ENCODE measurements at regions not wholly inside any gene's neighbourhood (a gene's known extent, or its start where the extent isn't known, plus 50 kb on each side); places are given as distances from the start of the nearest gene placed in this dataset.
"Not testable (repeated sequence)": the region's sequence is repeated elsewhere in the genome, so short reads cannot be mapped to it uniquely, and the experiment has no call there.

DNA sequence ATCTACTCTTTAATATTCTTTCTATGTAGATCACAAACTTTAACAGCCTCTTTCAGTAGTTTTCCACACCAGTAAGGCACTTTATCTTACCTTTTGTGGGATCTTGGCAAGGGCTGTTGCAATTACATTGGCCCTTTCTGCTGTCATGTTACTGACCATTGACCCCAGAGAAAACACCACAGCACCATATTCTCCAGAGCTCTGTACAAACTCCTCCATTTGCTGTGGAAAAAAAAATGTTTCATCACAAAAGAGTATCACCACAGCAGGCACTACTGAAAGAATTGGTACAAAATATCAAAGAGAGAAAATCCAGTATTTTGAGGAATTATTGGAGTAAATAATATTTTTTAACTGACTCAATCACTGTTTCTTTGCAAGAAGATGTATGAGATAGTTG, 62.3 kb upstream of the UGT2A3 start:
- peak; percentile 48 for FAIRE-seq
- not testable (repeated sequence) for DNase-seq (ENCODE audit: low spot score in 2 of 2)

DNA sequence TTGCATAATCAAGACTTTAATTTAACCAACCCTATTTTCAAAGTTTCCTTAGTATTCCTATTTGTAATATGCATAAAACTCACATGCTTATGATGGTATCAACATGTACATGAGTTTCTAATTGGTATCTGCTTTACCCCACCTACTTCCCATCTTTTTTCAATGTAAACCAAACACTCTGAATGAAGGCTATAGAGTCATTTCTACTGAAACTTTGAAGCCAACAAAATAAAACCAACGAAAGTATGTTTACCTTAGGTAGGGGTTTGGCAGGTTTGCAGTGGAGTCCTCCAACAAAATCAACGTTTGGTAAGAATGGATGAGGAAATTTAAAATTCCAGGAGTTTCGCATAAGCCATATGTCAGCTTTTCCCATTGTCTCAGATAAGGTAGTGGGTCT, 66.4 kb upstream of the UGT2A3 start:
- DNase-seq (ENCODE audit: low spot score in 2 of 2); FAIRE-seq: not testable (repeated sequence)

DNA sequence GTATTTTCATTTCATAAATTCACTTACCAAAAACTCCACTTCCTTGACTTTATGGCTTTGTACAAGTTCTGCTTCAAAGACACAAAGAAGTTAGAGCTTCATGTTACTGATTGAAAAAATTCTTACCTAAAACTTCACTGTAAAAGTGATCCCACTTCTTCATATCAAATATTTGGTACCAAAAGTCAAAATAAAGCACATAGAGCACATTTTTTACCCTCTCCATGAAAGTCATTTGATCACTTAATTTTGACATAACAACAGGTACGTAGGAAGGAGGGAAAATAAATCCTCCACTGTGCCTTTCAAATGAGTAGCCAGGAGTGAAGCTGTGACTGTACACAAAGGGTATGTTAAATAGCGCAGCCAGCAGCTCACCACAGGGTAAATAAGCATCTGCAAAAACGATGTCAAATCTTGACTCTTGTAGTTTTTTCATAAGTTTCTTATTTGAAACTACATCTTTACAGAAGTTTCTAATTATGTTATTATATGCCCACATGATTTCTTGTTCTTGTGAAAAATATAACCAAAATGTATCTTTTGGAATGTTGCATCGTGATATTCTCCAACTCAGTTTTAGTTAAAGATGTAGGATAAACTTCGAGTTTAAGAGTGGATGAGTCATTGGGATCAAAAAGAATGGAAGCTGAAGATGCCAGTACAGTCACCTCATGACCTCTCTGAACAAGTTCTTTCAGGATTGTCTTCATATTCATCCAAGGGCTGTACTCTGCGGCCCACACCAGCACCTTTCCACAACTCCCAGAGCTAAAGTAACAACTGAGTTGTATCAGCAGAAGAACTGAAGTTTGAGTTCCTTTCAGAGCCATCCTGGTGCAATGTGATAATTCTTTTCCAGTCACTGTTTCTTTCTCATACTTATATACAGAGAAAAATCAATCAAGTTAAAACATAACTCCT, 68.2 kb upstream of the UGT2A3 start:
- not testable (repeated sequence) for DNase-seq (ENCODE audit: low spot score in 2 of 2); FAIRE-seq

DNA sequence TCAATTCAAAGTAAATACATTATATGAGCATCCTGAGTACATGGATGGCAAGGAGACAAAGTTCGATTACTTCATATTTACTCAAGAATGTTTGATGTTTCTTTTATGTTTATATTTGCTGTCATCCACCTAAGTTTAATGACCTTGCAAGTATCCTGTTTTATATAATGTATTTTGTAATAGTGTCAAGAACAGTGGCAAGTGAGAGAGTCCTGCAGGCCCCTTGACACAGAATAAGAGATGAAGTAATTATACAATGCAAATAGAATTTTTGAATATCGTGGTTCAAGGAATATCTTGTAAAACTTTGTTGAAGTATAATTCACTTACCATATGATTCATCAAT, 68.8 kb upstream of the UGT2A3 start:
- not testable (repeated sequence) for FAIRE-seq; DNase-seq (ENCODE audit: low spot score in 2 of 2)

DNA sequence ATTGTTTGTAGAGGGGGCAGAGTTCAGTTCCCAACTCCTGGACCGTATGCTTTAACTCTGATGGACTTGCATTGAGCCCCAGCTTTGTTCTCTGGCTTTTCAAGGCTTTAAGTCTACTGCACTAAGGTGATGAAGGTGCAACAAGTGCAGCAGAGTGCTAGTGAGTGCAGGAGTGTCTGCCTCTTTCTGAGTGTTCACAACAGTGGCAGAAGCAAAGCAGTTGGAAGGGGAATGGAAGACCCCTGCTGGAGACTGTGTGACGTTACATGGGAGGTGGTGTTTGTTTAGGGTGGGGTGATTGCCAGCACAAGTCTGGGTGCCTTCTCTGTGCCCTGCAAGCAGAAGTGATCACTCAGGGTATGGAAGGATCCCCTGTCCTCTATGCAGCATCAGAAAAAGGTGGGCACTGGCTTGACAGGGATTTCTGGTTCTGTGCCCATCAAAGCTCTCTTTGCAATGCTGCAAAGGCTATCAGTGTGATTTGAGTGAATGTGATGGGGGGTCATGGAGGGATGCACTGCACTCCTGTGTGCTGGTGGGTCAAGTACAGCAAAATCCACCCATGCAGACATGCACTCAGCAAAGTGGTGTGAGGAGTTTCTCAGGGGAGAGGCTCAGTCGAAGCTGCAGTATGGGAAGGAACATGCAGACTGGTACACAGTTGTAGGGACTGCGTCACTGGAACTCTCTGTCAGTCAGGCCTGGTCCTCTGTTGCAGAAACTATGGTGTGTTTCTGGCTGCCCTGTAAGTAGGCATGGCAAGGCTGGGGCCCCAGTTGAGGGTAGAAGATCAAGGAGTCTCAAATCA, 70.9 kb upstream of the UGT2B7 start:
- FAIRE-seq (no peak), DNase-seq (ENCODE audit: low spot score in 2 of 2) (no peak)

DNA sequence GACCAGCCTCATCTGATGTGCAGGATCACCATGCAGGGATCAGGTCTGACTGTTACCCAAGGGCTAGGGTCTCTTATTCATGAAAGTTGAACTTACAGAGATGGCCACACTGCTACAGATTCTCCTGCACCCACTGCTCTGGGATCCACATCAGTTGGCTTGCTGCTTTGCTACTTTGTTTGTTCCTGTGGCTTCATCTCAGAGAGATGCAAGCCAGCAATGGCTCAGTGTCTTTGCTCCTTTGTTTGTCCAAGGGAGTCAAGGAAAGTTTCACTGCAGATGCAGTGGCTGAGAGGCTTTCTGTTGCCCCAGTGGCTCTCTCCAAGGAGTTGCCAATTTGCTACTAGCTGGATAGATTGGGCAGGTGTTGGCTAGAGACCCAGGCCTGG, 70.3 kb upstream of the UGT2B7 start:
- no peak for FAIRE-seq

DNA sequence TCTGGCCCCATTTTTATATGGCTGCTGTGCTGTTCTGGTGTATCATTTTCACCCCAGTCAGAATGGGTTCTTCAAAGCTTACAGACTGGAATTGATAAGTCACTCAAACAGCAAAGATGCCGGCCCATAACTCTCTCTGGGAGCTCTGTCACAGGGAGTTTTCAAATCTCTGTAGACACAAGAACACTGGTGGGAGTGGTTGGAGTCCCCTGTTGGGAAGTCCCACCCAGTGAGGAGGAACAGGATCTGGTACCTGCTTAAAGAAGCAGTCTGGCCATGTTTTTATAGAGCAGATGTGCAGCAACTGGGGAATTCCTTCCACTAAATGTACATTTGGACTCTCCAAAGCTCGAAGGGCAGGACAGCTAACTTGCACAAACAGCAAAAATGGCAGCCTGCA, 69.3 kb upstream of the UGT2B7 start:
- no peak for FAIRE-seq
- DNase-seq (ENCODE audit: low spot score in 2 of 2), result no peak

More for the DNA sequence above, 70.3 kb upstream of the UGT2B7 start:
- no peak for DNase-seq (ENCODE audit: low spot score in 2 of 2)

DNA sequence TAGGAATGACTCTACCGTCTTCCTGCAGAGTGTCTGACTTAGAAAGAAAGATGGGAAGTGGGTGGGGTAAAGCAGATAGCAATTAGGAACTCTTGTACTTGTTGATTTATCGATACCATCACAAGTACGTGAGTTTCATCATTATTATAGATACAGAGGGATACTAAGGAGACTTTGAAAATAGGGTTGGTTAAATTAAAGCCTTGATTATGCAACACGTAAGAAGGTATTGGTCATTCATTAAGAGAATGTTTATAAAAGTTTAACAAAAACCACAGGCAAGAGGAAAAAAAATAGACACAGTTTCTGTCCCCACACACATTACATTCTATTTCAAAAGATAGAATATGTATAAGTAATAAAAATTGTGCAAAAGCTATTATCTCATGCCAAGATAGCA, 65.9 kb upstream of the UGT2B7 start:
- FAIRE-seq (no peak), DNase-seq (ENCODE audit: low spot score in 2 of 2) (no peak)

DNA sequence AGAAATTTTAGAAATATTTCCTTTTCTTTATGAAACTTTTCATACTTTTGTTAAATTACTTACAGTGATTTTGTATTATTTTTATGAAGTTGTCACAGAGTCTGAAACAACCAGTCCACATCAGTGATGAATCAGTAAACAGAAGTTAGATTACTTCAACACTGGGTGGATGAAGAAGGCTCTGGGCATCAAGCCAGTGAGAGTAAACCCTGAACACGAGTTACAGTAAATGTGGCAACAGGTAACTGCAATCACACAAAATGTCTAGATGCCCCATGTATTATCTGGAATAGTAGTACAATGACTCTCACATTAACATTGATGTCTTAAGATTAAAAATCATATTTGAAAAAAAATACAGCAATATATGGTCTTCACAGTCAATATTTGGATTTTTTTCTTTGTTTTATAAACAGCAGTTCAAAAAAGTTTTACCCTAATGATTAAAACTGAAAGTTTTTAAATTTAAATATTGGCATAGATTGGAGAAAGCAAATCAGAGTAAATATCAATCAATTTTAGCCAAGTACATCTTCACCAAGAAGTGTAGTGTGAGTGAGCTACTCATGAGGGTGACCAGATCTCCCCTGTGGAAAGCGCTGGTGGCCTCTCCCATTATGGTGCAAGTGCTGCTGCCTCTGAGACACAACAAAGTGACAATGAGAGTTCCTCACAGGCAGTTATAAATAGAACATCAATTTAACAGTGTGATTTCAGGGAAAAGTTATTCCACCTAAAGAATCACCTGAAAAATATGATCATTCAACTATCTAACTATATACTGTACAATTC, 63.2 kb upstream of the UGT2B7 start:
- no peak for FAIRE-seq
- DNase-seq (ENCODE audit: low spot score in 2 of 2), result no peak

DNA sequence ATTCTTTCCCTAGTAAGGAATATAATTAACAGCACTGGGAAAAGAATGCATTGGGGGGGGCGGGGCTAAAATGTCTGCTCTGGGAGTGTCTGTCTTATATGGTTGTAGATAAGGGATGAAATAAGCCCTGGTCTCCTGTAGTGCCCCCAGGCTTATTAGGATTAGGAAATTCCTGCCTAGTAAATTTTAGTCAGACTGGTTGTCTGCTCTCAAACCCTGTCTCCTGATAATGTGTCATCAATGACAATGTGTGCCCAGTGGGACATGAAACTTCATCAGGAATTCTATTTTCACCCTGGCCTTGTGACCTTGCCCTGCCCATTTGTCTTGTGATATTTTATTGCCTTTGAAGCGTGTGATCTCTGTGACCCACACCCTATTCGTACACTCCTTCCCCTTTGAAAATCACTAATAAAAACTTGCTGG, 61.9 kb upstream of the UGT2B7 start:
- FAIRE-seq; DNase-seq (ENCODE audit: low spot score in 2 of 2): not testable (repeated sequence)

DNA sequence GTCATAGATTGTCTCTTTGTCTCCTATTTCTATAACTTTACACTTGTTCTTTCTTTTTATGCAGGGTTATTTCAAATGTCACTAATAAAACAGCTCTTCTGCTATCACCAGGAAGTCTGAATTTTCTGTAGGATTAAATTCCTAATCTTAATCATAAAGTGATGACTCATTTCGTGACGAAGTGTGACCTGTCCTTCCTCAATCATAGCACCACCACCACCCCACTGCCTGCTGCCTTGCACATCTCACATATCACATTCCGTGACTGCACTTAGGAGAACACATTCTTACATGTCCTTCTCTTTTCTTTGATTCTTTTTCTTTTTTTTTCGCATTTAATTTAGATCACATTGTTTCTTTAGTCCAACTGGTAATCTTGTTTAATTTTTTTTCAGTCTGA, 57.7 kb upstream of the UGT2B7 start:
- DNase-seq (ENCODE audit: low spot score in 2 of 2), result no peak
- FAIRE-seq, result no peak

DNA sequence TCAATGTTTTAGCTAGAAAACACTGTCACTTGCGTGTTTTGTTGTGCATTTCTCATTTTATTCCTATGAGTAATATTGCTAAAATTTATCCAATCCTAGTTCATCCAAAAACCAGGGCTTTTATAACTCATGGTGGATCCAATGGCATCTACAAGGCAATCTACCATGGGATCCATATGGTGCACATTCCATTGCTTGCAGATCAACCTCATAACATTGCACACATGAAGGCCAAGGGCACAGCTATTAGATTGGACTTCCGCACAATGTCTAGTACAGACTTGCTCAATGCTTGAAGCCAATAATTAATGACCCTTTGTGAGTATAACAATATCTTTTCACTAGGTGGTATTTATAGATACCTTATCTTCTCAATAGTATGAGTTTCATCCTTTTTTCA, 57.2 kb upstream of the UGT2B7 start:
- FAIRE-seq (no peak), DNase-seq (ENCODE audit: low spot score in 2 of 2) (no peak)

DNA sequence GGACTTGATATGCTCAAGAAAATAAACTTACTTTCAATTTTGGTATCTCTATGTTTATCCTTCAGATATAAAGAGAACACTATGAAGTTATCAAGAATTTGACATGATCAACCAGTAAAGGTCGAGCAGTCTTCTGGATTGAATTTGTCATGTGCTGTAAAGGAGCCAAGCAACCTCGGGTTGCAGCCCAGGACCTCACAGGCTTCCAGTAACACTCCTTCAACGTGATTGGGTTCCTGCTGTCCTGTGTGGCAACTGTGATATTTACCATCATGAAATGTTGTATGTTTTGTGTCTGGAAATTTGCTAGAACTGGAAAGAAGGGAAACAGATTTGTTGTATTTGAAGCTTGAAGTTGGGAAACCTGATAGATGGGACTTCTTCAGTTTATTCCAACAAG, 52.0 kb upstream of the UGT2B7 start:
- no peak for DNase-seq (ENCODE audit: low spot score in 2 of 2)
- no peak for FAIRE-seq

Measured in frontal cortex (tissue), 3 donors.